ENCODE measurements at regions not wholly inside any gene's neighbourhood (a gene's known extent, or its start where the extent isn't known, plus 50 kb on each side); places are given as distances from the start of the nearest gene placed in this dataset.

DNA sequence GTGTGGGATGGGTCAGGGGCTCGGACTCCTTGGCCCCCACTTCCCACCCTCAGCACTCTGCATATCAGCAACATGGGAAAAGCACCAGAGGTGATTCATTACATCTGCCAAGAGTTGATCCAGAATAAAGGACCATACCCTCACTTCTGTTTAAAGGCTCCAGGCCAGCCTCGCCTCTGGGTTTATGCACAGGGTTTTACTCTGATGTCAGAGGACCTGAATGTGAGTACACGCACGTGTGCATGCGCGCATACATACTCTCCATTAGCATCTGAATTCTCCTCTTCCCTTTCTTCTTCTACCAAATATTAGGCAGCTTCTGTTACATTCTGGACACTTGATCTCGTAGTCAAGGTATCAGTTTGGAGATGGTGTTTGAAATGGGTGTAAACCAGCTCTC, 114.7 kb upstream of the SPTLC3 start:
- TF ChIP-seq, protein P1, sequence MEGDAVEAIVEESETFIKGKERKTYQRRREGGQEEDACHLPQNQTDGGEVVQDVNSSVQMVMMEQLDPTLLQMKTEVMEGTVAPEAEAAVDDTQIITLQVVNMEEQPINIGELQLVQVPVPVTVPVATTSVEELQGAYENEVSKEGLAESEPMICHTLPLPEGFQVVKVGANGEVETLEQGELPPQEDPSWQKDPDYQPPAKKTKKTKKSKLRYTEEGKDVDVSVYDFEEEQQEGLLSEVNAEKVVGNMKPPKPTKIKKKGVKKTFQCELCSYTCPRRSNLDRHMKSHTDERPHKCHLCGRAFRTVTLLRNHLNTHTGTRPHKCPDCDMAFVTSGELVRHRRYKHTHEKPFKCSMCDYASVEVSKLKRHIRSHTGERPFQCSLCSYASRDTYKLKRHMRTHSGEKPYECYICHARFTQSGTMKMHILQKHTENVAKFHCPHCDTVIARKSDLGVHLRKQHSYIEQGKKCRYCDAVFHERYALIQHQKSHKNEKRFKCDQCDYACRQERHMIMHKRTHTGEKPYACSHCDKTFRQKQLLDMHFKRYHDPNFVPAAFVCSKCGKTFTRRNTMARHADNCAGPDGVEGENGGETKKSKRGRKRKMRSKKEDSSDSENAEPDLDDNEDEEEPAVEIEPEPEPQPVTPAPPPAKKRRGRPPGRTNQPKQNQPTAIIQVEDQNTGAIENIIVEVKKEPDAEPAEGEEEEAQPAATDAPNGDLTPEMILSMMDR (IDR thresholded peaks at IDR 0.05; ENCODE audit: control extremely low read depth in 1 of 3, insufficient read depth in 1 of 3, low read depth in 1 of 3, low read length in 3 of 3) = no peak
- TF ChIP-seq CEBPB (IDR thresholded peaks at IDR 0.05; ENCODE audit: low read depth, low read length) = no peak
- TF ChIP-seq JUND (IDR thresholded peaks at IDR 0.05; ENCODE audit: low read length) = no peak
- TF ChIP-seq SIRT6 (IDR thresholded peaks at IDR 0.05; ENCODE audit: low read length) = no peak

All from H1 (cell line).